ENCODE measurements at regions not wholly inside any gene's neighbourhood (a gene's known extent, or its start where the extent isn't known, plus 50 kb on each side); places are given as distances from the start of the nearest gene placed in this dataset.

DNA sequence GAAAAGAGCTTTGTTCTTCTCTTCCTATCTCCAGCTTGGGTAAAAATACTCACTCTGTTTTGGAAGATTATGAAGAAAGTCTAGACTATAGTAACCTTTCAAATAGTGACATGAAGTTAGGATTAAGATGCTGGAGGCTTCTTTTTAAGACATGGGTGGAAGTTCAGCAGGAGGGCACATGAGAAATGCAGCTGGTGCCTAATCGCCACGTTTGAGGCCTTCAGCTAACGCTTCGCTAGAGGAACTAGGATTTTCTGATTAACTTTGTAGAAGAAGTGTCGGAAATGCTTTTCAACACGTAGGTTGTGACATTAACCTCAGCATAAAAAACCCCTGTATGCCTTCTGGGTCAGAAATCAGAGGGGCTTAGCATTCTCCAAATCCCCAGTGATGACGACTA lies 348.1 kb upstream of the MAP3K7 start:
- H3K27ac Mint-ChIP-seq (ENCODE audit: unreplicated experiment), result no peak overlapping the region
- no peaks in the 10 kb centered on the region for H3K9me3 Mint-ChIP-seq (ENCODE audit: unreplicated experiment)
- no peak overlapping the region for H3K4me3 Mint-ChIP-seq (ENCODE audit: unreplicated experiment)
- peaks cover 5% of the 10 kb centered on the region for H3K4me1 Mint-ChIP-seq (ENCODE audit: unreplicated experiment)
- peaks cover 23% of the 10 kb centered on the region for H3K27me3 Mint-ChIP-seq (ENCODE audit: unreplicated experiment)
- TF ChIP-seq, protein P1, sequence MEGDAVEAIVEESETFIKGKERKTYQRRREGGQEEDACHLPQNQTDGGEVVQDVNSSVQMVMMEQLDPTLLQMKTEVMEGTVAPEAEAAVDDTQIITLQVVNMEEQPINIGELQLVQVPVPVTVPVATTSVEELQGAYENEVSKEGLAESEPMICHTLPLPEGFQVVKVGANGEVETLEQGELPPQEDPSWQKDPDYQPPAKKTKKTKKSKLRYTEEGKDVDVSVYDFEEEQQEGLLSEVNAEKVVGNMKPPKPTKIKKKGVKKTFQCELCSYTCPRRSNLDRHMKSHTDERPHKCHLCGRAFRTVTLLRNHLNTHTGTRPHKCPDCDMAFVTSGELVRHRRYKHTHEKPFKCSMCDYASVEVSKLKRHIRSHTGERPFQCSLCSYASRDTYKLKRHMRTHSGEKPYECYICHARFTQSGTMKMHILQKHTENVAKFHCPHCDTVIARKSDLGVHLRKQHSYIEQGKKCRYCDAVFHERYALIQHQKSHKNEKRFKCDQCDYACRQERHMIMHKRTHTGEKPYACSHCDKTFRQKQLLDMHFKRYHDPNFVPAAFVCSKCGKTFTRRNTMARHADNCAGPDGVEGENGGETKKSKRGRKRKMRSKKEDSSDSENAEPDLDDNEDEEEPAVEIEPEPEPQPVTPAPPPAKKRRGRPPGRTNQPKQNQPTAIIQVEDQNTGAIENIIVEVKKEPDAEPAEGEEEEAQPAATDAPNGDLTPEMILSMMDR (IDR thresholded peaks at IDR 0.05), result no peak
- no peak for DNase-seq (ENCODE audit: extremely low spot score, unreplicated experiment)
- no peaks in the 10 kb centered on the region for H3K36me3 Mint-ChIP-seq (ENCODE audit: unreplicated experiment)

DNA sequence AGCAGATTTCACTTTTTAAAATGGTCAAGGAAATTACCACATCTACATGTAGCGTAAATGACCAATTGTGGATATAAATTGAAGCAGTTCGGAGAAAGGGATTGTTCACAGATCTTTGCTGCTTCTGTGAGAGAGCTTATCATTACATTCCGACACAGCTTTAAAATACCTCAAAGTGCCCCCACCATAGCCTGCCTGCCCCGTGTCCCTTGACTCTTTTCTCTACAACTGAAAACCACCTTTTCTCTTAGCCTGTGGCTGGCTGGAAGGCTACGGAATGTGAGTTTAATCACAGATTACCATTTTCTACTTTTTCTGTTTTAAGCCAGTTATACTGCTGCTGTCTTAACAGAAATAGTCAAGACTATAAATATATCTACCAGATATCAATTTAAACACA lies 347.2 kb upstream of the MAP3K7 start:
- H3K27ac Mint-ChIP-seq (ENCODE audit: unreplicated experiment), result no peak overlapping the region

DNA sequence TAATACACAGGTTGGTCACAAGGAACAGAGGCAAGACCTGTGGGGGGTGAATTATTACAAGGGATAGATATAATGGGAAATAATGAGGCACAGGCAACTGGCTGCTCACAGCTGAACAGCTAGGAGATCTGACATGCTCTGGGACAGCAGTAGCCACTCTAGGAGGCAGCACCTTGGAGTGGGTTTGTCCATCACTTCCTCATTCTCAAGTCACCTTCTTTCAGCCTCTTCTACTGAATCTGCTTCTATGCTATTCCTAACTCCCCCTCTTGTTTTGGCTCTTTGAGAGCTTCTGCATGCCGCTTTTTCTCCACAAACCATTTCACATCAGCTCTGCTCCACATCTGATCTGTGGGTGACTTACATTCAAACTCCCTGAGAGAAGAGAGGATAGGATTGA lies 345.5 kb upstream of the MAP3K7 start:
- peaks cover 4% of the 10 kb centered on the region for H3K4me1 Mint-ChIP-seq (ENCODE audit: unreplicated experiment)
- H3K27ac Mint-ChIP-seq (ENCODE audit: unreplicated experiment), result no peak overlapping the region
- H3K9me3 Mint-ChIP-seq (ENCODE audit: unreplicated experiment), result no peaks in the 10 kb centered on the region
- H3K4me3 Mint-ChIP-seq (ENCODE audit: unreplicated experiment), result no peak overlapping the region
- peaks cover 32% of the 10 kb centered on the region for H3K27me3 Mint-ChIP-seq (ENCODE audit: unreplicated experiment)
- no peaks in the 10 kb centered on the region for H3K36me3 Mint-ChIP-seq (ENCODE audit: unreplicated experiment)
- no peak for DNase-seq (ENCODE audit: extremely low spot score, unreplicated experiment)
- TF ChIP-seq, protein P1 (IDR thresholded peaks at IDR 0.05), result no peak

More for the DNA sequence above, 347.2 kb upstream of the MAP3K7 start:
- DNase-seq (ENCODE audit: extremely low spot score, unreplicated experiment), result no peak
- H3K9me3 Mint-ChIP-seq (ENCODE audit: unreplicated experiment), result no peaks in the 10 kb centered on the region
- TF ChIP-seq, protein P1 (IDR thresholded peaks at IDR 0.05), result no peak
- H3K27me3 Mint-ChIP-seq (ENCODE audit: unreplicated experiment), result peaks cover 30% of the 10 kb centered on the region
- peaks cover 5% of the 10 kb centered on the region for H3K4me1 Mint-ChIP-seq (ENCODE audit: unreplicated experiment)
- no peak overlapping the region for H3K4me3 Mint-ChIP-seq (ENCODE audit: unreplicated experiment)
- no peaks in the 10 kb centered on the region for H3K36me3 Mint-ChIP-seq (ENCODE audit: unreplicated experiment)

DNA sequence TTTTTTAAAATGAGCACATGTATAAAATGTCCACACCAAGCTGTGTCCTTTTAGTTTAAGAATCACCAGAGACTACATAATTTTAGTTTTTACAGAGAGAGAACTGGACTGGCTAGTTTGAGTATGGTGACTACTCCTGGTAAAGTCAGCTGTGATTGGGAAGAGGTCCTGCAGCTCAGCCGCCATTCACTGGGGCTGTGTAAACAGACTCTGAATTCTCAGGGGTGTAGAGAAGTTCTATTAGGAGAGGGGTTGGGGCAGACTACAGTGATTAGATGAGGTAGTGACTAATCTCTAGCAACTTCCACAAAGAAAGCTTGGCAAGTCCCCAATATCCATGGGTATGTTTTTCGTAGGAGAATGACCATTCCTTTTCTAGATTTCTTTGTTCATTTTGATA lies 341.2 kb upstream of the MAP3K7 start:
- DNase-seq (ENCODE audit: extremely low spot score, unreplicated experiment), result no peak
- TF ChIP-seq, protein P1 (IDR thresholded peaks at IDR 0.05), result no peak
- peaks cover 40% of the 10 kb centered on the region for H3K27me3 Mint-ChIP-seq (ENCODE audit: unreplicated experiment)
- H3K27ac Mint-ChIP-seq (ENCODE audit: unreplicated experiment), result no peak overlapping the region
- no peaks in the 10 kb centered on the region for H3K9me3 Mint-ChIP-seq (ENCODE audit: unreplicated experiment)
- H3K36me3 Mint-ChIP-seq (ENCODE audit: unreplicated experiment), result no peaks in the 10 kb centered on the region
- no peak overlapping the region for H3K4me3 Mint-ChIP-seq (ENCODE audit: unreplicated experiment)
- H3K4me1 Mint-ChIP-seq (ENCODE audit: unreplicated experiment), result peaks cover 4% of the 10 kb centered on the region

DNA sequence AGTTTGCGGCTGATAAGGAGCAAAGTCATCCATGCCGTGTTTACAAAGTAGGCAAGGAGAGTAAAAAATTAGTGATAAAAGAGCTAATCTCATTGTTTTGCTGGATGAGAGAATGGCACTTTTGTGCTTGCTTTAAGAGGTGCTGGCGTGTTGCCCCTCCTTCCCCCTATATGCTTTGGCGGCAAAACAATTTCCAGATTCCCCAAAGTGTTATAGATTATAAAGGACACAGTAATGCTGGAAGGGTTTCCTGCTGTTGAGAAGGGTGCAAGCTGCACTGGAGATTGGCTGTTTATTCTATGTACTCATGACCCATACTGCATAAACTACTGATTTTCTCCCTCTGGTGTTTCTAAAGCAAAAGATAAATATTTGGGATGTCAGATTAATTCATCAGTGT lies 338.9 kb upstream of the MAP3K7 start:
- peaks cover 4% of the 10 kb centered on the region for H3K4me1 Mint-ChIP-seq (ENCODE audit: unreplicated experiment)
- no peaks in the 10 kb centered on the region for H3K9me3 Mint-ChIP-seq (ENCODE audit: unreplicated experiment)
- TF ChIP-seq, protein P1 (IDR thresholded peaks at IDR 0.05), result no peak
- peaks cover 29% of the 10 kb centered on the region for H3K27me3 Mint-ChIP-seq (ENCODE audit: unreplicated experiment)
- H3K4me3 Mint-ChIP-seq (ENCODE audit: unreplicated experiment), result no peak overlapping the region
- H3K36me3 Mint-ChIP-seq (ENCODE audit: unreplicated experiment), result no peaks in the 10 kb centered on the region
- DNase-seq (ENCODE audit: extremely low spot score, unreplicated experiment), result no peak
- no peak overlapping the region for H3K27ac Mint-ChIP-seq (ENCODE audit: unreplicated experiment)

Measured in osteocyte (in vitro differentiated cells).